Endothelial cell of umbilical vein (primary cell): ENCODE measurements at regions not wholly inside any gene's neighbourhood (a gene's known extent, or its start where the extent isn't known, plus 50 kb on each side); places are given as distances from the start of the nearest gene placed in this dataset. TPM values are rescaled to one million over a fixed set of nuclear protein-coding genes. Genes with fewer than 3 reads are reported as not detected.

Experiments
- BruUV-seq: library from RNA; stranded (reverse); fragments of 400-500 nt; replicated peaks from 2 replicates; lab custom pipeline; 2021; lab: Mats Ljungman, UMichigan
- CTCF ChIA-PET: fragments of 300-600, 350-600 bp; sonication (Branson Sonifier 250); formaldehyde crosslinking; loops from one replicate; lab custom pipeline; 2021; ENCODE audit warnings: antibody characterized with exemption, inconsistent platforms; lab: Charles Lee
- POLR2A ChIA-PET: fragments of 300-600, 350-600 bp; sonication (Branson Sonifier 250); formaldehyde crosslinking; loops from one replicate; lab custom pipeline; 2021; ENCODE audit warnings: antibody characterized with exemption, inconsistent platforms; lab: Charles Lee
- DNase-seq: peaks from one replicate; pipeline ENCODE4 v3.0.0-alpha.2; 2011; ENCODE audit warnings: low read depth, low spot score
- FAIRE-seq: peaks from 2 replicates; lab custom pipeline; 2011; peaks lifted over from hg19 to GRCh38; lab: Jason Lieb, UNC
- H2AFZ ChIP-seq: 2 replicates; pipeline ENCODE4 v1.6.0; 2012; ENCODE audit warnings: low read depth, low read length, control low read depth, inconsistent platforms
- H3K27ac ChIP-seq: 2 replicates; pipeline ENCODE4 v1.5.1; 2011; ENCODE audit warnings: low read depth, mild to moderate bottlenecking, control low read depth, low read length, moderate library complexity; ENCODE audit not compliant: insufficient read depth
- H3K27me3 ChIP-seq, 2 experiments: 2 replicates each; pipeline versions ENCODE4 v1.6.0 to v1.6.1; 2011; ENCODE audit warnings: low read length in 2 of 2, mixed read lengths in 1 of 2; ENCODE audit not compliant: control insufficient read depth in 2 of 2, insufficient read depth in 2 of 2
- H3K36me3 ChIP-seq, 2 experiments: 2 replicates in 1 of 2; 3 replicates in 1 of 2; pipeline ENCODE4 v1.5.1; 2011; ENCODE audit warnings: low read length in 2 of 2, mild to moderate bottlenecking in 1 of 2, moderate library complexity in 1 of 2; ENCODE audit not compliant: control insufficient read depth in 2 of 2, insufficient read depth in 2 of 2; ENCODE audit errors: extremely low read depth in 1 of 2
- H3K4me1 ChIP-seq: 3 replicates; pipeline ENCODE4 v1.5.1; 2011; ENCODE audit warnings: mild to moderate bottlenecking, low read length; ENCODE audit not compliant: control insufficient read depth, insufficient read depth; ENCODE audit errors: extremely low read depth
- H3K4me2 ChIP-seq: 2 replicates; pipeline ENCODE4 v1.6.1; 2011; ENCODE audit warnings: low read length, control low read depth, mixed read lengths; ENCODE audit not compliant: insufficient read depth
- H3K4me3 ChIP-seq, 3 experiments: fragments of 200-600 bp in 1 of 3; sonication (generic), shearing (Covaris generic) in 1 of 3; replicated peaks in 1 of 3; 2 replicates each; pipeline ENCODE4 v1.5.1; 2011 to 2016; ENCODE audit warnings: control low read depth in 3 of 3, low read length in 3 of 3, mild to moderate bottlenecking in 2 of 3, inconsistent platforms in 1 of 3, low read depth in 1 of 3, moderate library complexity in 1 of 3; ENCODE audit not compliant: insufficient read depth in 1 of 3
- H3K79me2 ChIP-seq: 2 replicates; pipeline ENCODE4 v1.6.0; 2012; ENCODE audit warnings: low read length, inconsistent platforms; ENCODE audit not compliant: control insufficient read depth, insufficient read depth
- H3K9ac ChIP-seq: replicated peaks from 2 replicates; pipeline ENCODE3; 2011; ENCODE audit warnings: low read length, control low read depth; ENCODE audit not compliant: insufficient read depth; ENCODE audit errors: extremely low read depth
- H3K9me1 ChIP-seq: replicated peaks from 3 replicates; pipeline ENCODE4 v1.6.0; 2011; ENCODE audit warnings: mild to moderate bottlenecking, low read length; ENCODE audit not compliant: control insufficient read depth, insufficient read depth; ENCODE audit errors: extremely low read depth
- H3K9me3 ChIP-seq: replicated peaks from 2 replicates; pipeline ENCODE4 v1.5.1; 2012; ENCODE audit warnings: low read length, inconsistent platforms; ENCODE audit not compliant: control insufficient read depth, insufficient read depth
- H4K20me1 ChIP-seq: replicated peaks from 2 replicates; pipeline ENCODE3; 2011; ENCODE audit warnings: mild to moderate bottlenecking, low read length; ENCODE audit not compliant: control insufficient read depth, insufficient read depth; ENCODE audit errors: extremely low read depth
- CTCF ChIP-seq, 2 donors: IDR thresholded peaks; 1 replicate in 1 of 2; 2 replicates in 1 of 2; pipeline ENCODE4 v1.5.1; 2011; ENCODE audit warnings: low read length in 2 of 2, mild to moderate bottlenecking in 2 of 2, moderate library complexity in 2 of 2, control low read depth in 1 of 2, inconsistent platforms in 1 of 2, low read depth in 1 of 2; ENCODE audit not compliant: insufficient read depth in 1 of 2; ENCODE audit errors: extremely low read depth in 1 of 2
- EZH2 ChIP-seq: IDR thresholded peaks from 2 replicates; pipeline ENCODE4 v1.6.1; 2012; ENCODE audit warnings: borderline replicate concordance, low read depth, mild to moderate bottlenecking, moderate library complexity, low read length, inconsistent platforms; ENCODE audit not compliant: severe bottlenecking
- FOS ChIP-seq: IDR thresholded peaks from 2 replicates; pipeline ENCODE4 v1.6.1; 2011; ENCODE audit warnings: mild to moderate bottlenecking, low read length, moderate library complexity, borderline replicate concordance; ENCODE audit not compliant: insufficient read depth
- GATA2 ChIP-seq: IDR thresholded peaks from 2 replicates; pipeline ENCODE4 v1.7.0; 2011; ENCODE audit warnings: low read depth, mild to moderate bottlenecking, moderate library complexity, mixed read lengths, low read length; ENCODE audit not compliant: insufficient read length, insufficient read depth
- JUN ChIP-seq: IDR thresholded peaks from 2 replicates; pipeline ENCODE4 v1.6.1; 2011; ENCODE audit warnings: borderline replicate concordance, low read depth; ENCODE audit not compliant: insufficient read length, insufficient read depth
- MAX ChIP-seq: IDR thresholded peaks from 2 replicates; pipeline ENCODE4 v1.6.1; 2011; ENCODE audit not compliant: insufficient read depth, insufficient read length
- MYC ChIP-seq: IDR thresholded peaks from one replicate; pipeline ENCODE4 v1.6.1; 2011; ENCODE audit warnings: mild to moderate bottlenecking, low read depth, low read length
- POLR2A ChIP-seq: IDR thresholded peaks from 2 replicates; pipeline ENCODE4 v1.6.1; 2012; ENCODE audit warnings: low read depth, mild to moderate bottlenecking, control low read depth, low read length
- POLR2AphosphoS5 ChIP-seq: IDR thresholded peaks from 2 replicates; pipeline ENCODE4 v1.6.1; 2012; ENCODE audit warnings: low read depth, mild to moderate bottlenecking, control low read depth, low read length, moderate library complexity; ENCODE audit not compliant: insufficient read depth
- dilution Hi-C: fragments of 300-500 bp; cut with MboI; formaldehyde crosslinking; loops from one replicate; pipeline ENCODE4 v1.15.0; 2019; ENCODE audit warnings: low sequenced_read_pairs; ENCODE audit not compliant: extremely low pct_ligation_motif_present
- intact Hi-C: fragments of 100-400 bp; cut with micrococcal nuclease; formaldehyde crosslinking; loops from one replicate; pipeline ENCODE4 v1.10.0; 2022
- small RNA-seq: library from RNA; depleted of rRNA; stranded (forward); fragments of <200 nt; gene quantifications from one replicate; pipeline ENCODE3, GENCODE V24; 2012; ENCODE audit warnings: low replicate concordance, low read depth; ENCODE audit not compliant: insufficient read depth, insufficient read length

- TF ChIP-seq FOS (no peak), POLR2A (no peak), POLR2AphosphoS5 (no peak), MYC (no peak), GATA2 (no peak), JUN (no peak), EZH2 (no peak), CTCF (IDR thresholded peaks at IDR 0.05; ENCODE audit: extremely low read depth in 1 of 2, insufficient read depth in 1 of 2, low read depth in 1 of 2, low read length in 2 of 2) (no peak), MAX (no peak)
- H3K9me1 ChIP-seq, result no peaks in the 10 kb centered on the region
- H3K9ac ChIP-seq, result no peak overlapping the region
- POLR2A ChIA-PET, result no interaction called here
- no peak overlapping the region for H3K4me2 ChIP-seq
- BruUV-seq, result no TSS peak
- CTCF ChIA-PET, result no interaction called here
- H3K9me3 ChIP-seq, result no peaks in the 10 kb centered on the region
- no peaks in the 10 kb centered on the region for H3K79me2 ChIP-seq
- no peaks in the 10 kb centered on the region for H4K20me1 ChIP-seq
- no peak overlapping the region for H2AFZ ChIP-seq
- no peak for FAIRE-seq
- no peaks in the 10 kb centered on the region for H3K36me3 ChIP-seq
- intact Hi-C loops (no loop called here), dilution Hi-C loops (no loop called here)
- no peak overlapping the region for H3K27ac ChIP-seq
- no peaks in the 10 kb centered on the region for H3K4me1 ChIP-seq
- no peak overlapping the region for H3K4me3 ChIP-seq
- H3K27me3 ChIP-seq, result no peaks in the 10 kb centered on the region
- no peak for DNase-seq
These were observed 51.3 kb upstream of the PRLR start for GRCh38 chr5:35281613-35282012.

Small RNAs in the stretch of these regions (small RNA-seq; reads per million reads assigned to genes)
- not detected for gene RF00012
